Transverse colon (tissue), 4 donors: ENCODE measurements at regions not wholly inside any gene's neighbourhood (a gene's known extent, or its start where the extent isn't known, plus 50 kb on each side); places are given as distances from the start of the nearest gene placed in this dataset.

ENCODE experiments used
- DNase-seq: peaks from one replicate; pipeline ENCODE4 v3.0.0-alpha.2; 2019
- H3K27ac ChIP-seq, 4 donors: fragments of 200-600 bp; sonication (generic); 2 replicates each; pipeline ENCODE4 v1.5.1; 2016 to 2018; ENCODE audit warnings: inconsistent platforms in 4 of 4
- H3K27me3 ChIP-seq: fragments of 200-600 bp; sonication (generic); 2 replicates; pipeline ENCODE4 v1.5.1; 2017; ENCODE audit warnings: inconsistent platforms
- H3K36me3 ChIP-seq, 4 donors: fragments of 200-600 bp; sonication (generic); 2 replicates each; pipeline ENCODE4 v1.5.1; 2017 to 2019; ENCODE audit warnings: inconsistent platforms in 4 of 4
- H3K4me1 ChIP-seq, 4 donors: fragments of 200-600 bp; sonication (generic); 2 replicates each; pipeline ENCODE4 v1.5.1; 2017 to 2020; ENCODE audit warnings: inconsistent platforms in 4 of 4
- H3K4me3 ChIP-seq, 4 donors: fragments of 200-600 bp; sonication (generic); 1 replicate in 1 of 4; 2 replicates in 3 of 4; pipeline versions ENCODE4 v1.5.1 to v1.6.1; 2017 to 2019; ENCODE audit warnings: inconsistent platforms in 4 of 4
- H3K9me3 ChIP-seq, 2 donors: fragments of 200-600 bp; sonication (generic); 2 replicates each; pipeline ENCODE4 v1.5.1; 2017 to 2019; ENCODE audit warnings: inconsistent platforms in 2 of 2
- EP300 ChIP-seq: sonication (generic); formaldehyde crosslinking; IDR thresholded peaks from one replicate; pipeline ENCODE4 v1.6.1; 2017; ENCODE audit warnings: antibody characterized with exemption, low read depth
- POLR2A ChIP-seq: fragments of 450-650 bp; IDR thresholded peaks from one replicate; pipeline ENCODE4 v1.6.1; 2016; ENCODE audit warnings: antibody characterized with exemption, mild to moderate bottlenecking, moderate library complexity
- POLR2AphosphoS5 ChIP-seq, 3 donors: sonication (generic); formaldehyde crosslinking; IDR thresholded peaks; one replicate each; pipeline ENCODE4 v1.6.1; 2016; ENCODE audit warnings: antibody characterized with exemption in 3 of 3
- WGBS, 2 donors: methylation state at CpG; one replicate each; pipeline ENCODE4 v1.1.5; 2018; ENCODE audit warnings: low coverage in 1 of 2; 5-methylcytosine and 5-hydroxymethylcytosine counted together
- in situ Hi-C, 4 donors: fragments of 200-750 bp; cut with MboI; loops; one replicate each; pipeline versions ENCODE4 v1.15.0 to v1.15.1; 2017; ENCODE audit warnings: low sequenced_read_pairs in 3 of 4, low pct_ligation_motif_present in 1 of 4, low pct_unique_long_range_greater_than_20kb in 1 of 4
- intact Hi-C: fragments of 100-400 bp; cut with DNase I; formaldehyde crosslinking; loops from one replicate; pipeline ENCODE4 v1.15.1; 2023; ENCODE audit warnings: low total_unique reads
- TF ChIP-seq, protein P1 (sequence below), 5 experiments: fragments of 200-600 bp in 3 of 5; fragments of 450-650 bp in 2 of 5; sonication (generic) in 3 of 5; IDR thresholded peaks; 1 replicate in 2 of 5; 2 replicates in 3 of 5; pipeline ENCODE4 v1.5.1; 2016 to 2017; ENCODE audit warnings: antibody characterized with exemption in 5 of 5, inconsistent platforms in 3 of 5, mild to moderate bottlenecking in 2 of 5, moderate library complexity in 1 of 5

DNA sequence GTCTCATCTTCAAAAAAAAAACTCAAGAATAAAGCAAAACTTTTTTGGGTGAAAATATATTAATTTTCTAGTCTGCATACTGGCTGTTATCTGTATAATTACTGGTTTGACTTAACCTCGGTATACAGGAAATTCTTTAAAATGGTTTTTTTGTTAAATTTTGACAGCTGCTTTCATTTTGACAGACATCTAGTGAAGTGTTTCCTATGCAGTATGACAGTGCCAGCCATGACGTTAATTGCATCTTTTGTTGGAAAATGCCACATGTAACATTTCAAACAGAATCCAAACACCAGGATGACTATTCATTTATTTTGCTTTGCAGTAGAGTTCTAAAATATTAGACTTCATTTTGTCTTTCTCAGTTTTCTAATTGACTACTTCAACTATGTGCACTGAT, 460.4 kb downstream of the NXPH1 start:
- DNase-seq = no peak
- in situ Hi-C loops = no loop called here
- no peak overlapping the region for H3K27ac ChIP-seq
- intact Hi-C loops = no loop called here
- WGBS, 2 donors = 44 to 63% methylated on average over 2 of the region's 2 CpGs
- H3K4me1 ChIP-seq = no peaks in the 10 kb centered on the region
- no peaks in the 10 kb centered on the region for H3K36me3 ChIP-seq
- TF ChIP-seq POLR2AphosphoS5 (IDR thresholded peaks at IDR 0.05) = no peak
- TF ChIP-seq POLR2A = no peak
- TF ChIP-seq EP300 = no peak
- TF ChIP-seq, protein P1, sequence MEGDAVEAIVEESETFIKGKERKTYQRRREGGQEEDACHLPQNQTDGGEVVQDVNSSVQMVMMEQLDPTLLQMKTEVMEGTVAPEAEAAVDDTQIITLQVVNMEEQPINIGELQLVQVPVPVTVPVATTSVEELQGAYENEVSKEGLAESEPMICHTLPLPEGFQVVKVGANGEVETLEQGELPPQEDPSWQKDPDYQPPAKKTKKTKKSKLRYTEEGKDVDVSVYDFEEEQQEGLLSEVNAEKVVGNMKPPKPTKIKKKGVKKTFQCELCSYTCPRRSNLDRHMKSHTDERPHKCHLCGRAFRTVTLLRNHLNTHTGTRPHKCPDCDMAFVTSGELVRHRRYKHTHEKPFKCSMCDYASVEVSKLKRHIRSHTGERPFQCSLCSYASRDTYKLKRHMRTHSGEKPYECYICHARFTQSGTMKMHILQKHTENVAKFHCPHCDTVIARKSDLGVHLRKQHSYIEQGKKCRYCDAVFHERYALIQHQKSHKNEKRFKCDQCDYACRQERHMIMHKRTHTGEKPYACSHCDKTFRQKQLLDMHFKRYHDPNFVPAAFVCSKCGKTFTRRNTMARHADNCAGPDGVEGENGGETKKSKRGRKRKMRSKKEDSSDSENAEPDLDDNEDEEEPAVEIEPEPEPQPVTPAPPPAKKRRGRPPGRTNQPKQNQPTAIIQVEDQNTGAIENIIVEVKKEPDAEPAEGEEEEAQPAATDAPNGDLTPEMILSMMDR (IDR thresholded peaks at IDR 0.05) = no peak
- H3K4me3 ChIP-seq = no peak overlapping the region
- no peaks in the 10 kb centered on the region for H3K9me3 ChIP-seq
- H3K27me3 ChIP-seq = no peaks in the 10 kb centered on the region

DNA sequence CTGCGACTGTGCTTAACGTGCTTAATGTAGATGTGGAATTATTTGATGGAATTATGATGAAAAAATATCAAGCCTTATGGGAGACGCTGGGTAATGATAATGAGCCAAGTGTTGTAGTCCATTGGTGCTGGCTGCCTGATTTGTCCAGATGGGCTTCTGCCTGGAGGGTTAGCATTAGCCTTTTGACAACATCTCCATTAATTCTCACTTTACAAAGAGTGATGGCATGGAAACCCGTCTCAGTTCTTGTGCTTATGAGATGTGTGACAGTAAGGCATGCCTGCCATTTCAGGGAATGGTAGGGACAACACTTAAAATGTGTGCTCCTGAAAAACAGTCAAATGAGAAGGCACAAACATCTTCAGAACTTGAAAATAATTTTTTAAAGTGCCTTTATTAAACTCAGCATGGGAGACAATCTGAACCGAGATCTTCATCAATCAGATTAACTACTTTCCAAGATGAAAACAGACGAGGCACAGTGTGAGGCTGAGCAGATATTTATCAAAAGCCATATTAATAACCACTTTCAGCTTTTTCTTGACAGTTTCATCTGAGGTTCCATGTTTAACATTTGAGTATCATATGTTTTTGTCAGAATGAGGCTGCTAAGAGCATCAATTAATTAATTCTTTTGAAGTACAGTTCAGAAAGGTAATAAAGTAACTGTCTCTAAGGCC, 473.1 kb downstream of the NXPH1 start:
- no peaks in the 10 kb centered on the region for H3K9me3 ChIP-seq
- intact Hi-C loops (no loop called here), in situ Hi-C loops (no loop called here)
- DNase-seq = no peak
- WGBS, 2 donors = 64 to 71% methylated on average over 5 to 6 of the region's 6 CpGs
- TF ChIP-seq POLR2A = no peak
- TF ChIP-seq, protein P1 (IDR thresholded peaks at IDR 0.05) = no peak
- TF ChIP-seq EP300 = no peak
- no peak for TF ChIP-seq POLR2AphosphoS5 (IDR thresholded peaks at IDR 0.05)
- no peaks in the 10 kb centered on the region for H3K36me3 ChIP-seq
- no peaks in the 10 kb centered on the region for H3K27me3 ChIP-seq
- no peaks in the 10 kb centered on the region for H3K4me1 ChIP-seq
- H3K27ac ChIP-seq = no peak overlapping the region
- H3K4me3 ChIP-seq = no peak overlapping the region

GRCh38 chr7:8908889-8909288, 475.5 kb downstream of the NXPH1 start:
- no peak overlapping the region for H3K27ac ChIP-seq
- H3K27me3 ChIP-seq = no peaks in the 10 kb centered on the region
- TF ChIP-seq POLR2AphosphoS5 (IDR thresholded peaks at IDR 0.05) = no peak
- no peak for TF ChIP-seq POLR2A
- no peak for TF ChIP-seq EP300
- TF ChIP-seq, protein P1 (IDR thresholded peaks at IDR 0.05) = no peak
- in situ Hi-C loops (no loop called here), intact Hi-C loops (no loop called here)
- H3K9me3 ChIP-seq = no peaks in the 10 kb centered on the region
- H3K36me3 ChIP-seq = no peaks in the 10 kb centered on the region
- H3K4me1 ChIP-seq = no peaks in the 10 kb centered on the region
- WGBS, 2 donors = 50 to 69% methylated on average over 1 of the region's 1 CpG
- DNase-seq = no peak
- no peak overlapping the region for H3K4me3 ChIP-seq

DNA sequence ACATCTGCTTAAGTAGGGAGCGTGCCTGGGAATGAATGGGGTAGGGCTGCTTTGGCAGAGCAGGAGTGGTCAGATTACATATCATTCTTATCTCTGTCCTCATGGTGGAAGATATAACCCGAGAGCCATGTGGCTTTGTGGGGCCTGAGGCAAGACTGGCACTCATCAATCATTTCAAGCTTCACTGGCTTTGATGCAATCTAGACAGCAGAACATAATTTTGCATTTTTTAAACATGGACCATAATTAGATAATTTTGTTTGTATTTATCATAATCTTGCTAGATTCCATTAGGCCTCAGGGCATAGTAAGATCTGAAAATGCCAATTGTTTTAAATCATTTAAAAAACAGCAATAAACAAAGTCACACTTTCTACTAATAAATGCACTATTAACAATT, 480.3 kb downstream of the NXPH1 start:
- Histone ChIP-seq H3K36me3 (no peaks in the 10 kb centered on the region), H3K4me3 (no peak overlapping the region), H3K4me1 (no peaks in the 10 kb centered on the region), H3K27ac (no peak overlapping the region), H3K27me3 (no peaks in the 10 kb centered on the region), H3K9me3 (no peaks in the 10 kb centered on the region)
- intact Hi-C loops (no loop called here), in situ Hi-C loops (no loop called here)
- DNase-seq = no peak
- no peak for TF ChIP-seq POLR2A
- TF ChIP-seq POLR2AphosphoS5 (IDR thresholded peaks at IDR 0.05) = no peak
- TF ChIP-seq, protein P1 (IDR thresholded peaks at IDR 0.05) = no peak
- no peak for TF ChIP-seq EP300
- WGBS, 2 donors = 49 to 56% methylated on average over 2 of the region's 2 CpGs
